SK-N-SH (cell line): ENCODE measurements at regions not wholly inside any gene's neighbourhood (a gene's known extent, or its start where the extent isn't known, plus 50 kb on each side); places are given as distances from the start of the nearest gene placed in this dataset.

Experiments used
- CTCF ChIA-PET: fragments of 300-600, 350-600 bp; formaldehyde crosslinking; extraction: SDS; loops from one replicate; lab custom pipeline; 2021; lab: Yijun Ruan, JAX
- POLR2A ChIA-PET: fragments of 350-600 bp; sonication (Branson Sonifier 250); formaldehyde crosslinking; extraction: SDS; loops from one replicate; lab custom pipeline; 2020; ENCODE audit warnings: antibody characterized with exemption, inconsistent platforms; lab: Yijun Ruan, JAX
- DNase-seq: peaks from one replicate; pipeline ENCODE4 v3.0.0; 2012
- H2AFZ ChIP-seq: fragments of 200-600 bp; sonication (generic); 2 replicates; pipeline ENCODE4 v1.8.1; 2016; ENCODE audit warnings: antibody characterized with exemption, mild to moderate bottlenecking, low read depth
- H3F3A ChIP-seq: fragments of 200-600 bp; sonication (generic); replicated peaks from 2 replicates; pipeline ENCODE3; 2016; ENCODE audit warnings: antibody characterized with exemption, mild to moderate bottlenecking; ENCODE audit not compliant: insufficient read depth
- H3K27ac ChIP-seq, 2 experiments: fragments of 200-500 bp in 1 of 2; fragments of 200-600 bp in 1 of 2; sonication (Bioruptor generic) in 1 of 2; sonication (generic), shearing (Covaris generic) in 1 of 2; 2 replicates each; pipeline versions ENCODE4 v1.5.1 to v1.6.1; 2014 to 2016; ENCODE audit warnings: low read depth in 2 of 2, inconsistent platforms in 1 of 2, low read length in 1 of 2, mild to moderate bottlenecking in 1 of 2, mixed read lengths in 1 of 2
- H3K27me3 ChIP-seq: fragments of 200-600 bp; sonication (generic), shearing (Covaris generic); 2 replicates; pipeline ENCODE4 v1.6.1; 2016; ENCODE audit warnings: mixed run types; ENCODE audit not compliant: insufficient read depth
- H3K36me3 ChIP-seq, 2 experiments: fragments of 200-500 bp in 1 of 2; fragments of 200-600 bp in 1 of 2; sonication (Bioruptor generic) in 1 of 2; sonication (generic) in 1 of 2; replicated peaks in 1 of 2; 2 replicates each; pipeline versions ENCODE3 to v1.5.1; 2014 to 2016; ENCODE audit warnings: low read length in 1 of 2, mild to moderate bottlenecking in 1 of 2; ENCODE audit not compliant: insufficient read depth in 2 of 2, control insufficient read depth in 1 of 2
- H3K4me1 ChIP-seq, 2 experiments: fragments of 200-500 bp in 1 of 2; fragments of 200-600 bp in 1 of 2; sonication (Bioruptor generic) in 1 of 2; sonication (generic), shearing (Covaris generic) in 1 of 2; 2 replicates each; pipeline versions ENCODE4 v1.5.1 to v1.6.1; 2014 to 2016; ENCODE audit warnings: low read depth in 1 of 2, low read length in 1 of 2, mixed run types in 1 of 2; ENCODE audit not compliant: insufficient read depth in 2 of 2, control insufficient read depth in 1 of 2
- H3K4me2 ChIP-seq: fragments of 200-600 bp; sonication (generic), shearing (Covaris generic); 2 replicates; pipeline ENCODE4 v1.6.1; 2017; ENCODE audit warnings: mixed run types
- H3K4me3 ChIP-seq, 2 experiments: fragments of 200-500 bp in 1 of 2; fragments of 200-600 bp in 1 of 2; sonication (Bioruptor generic) in 1 of 2; sonication (generic), shearing (Covaris generic) in 1 of 2; 2 replicates each; pipeline versions ENCODE4 v1.5.1 to v1.8.1; 2014 to 2016; ENCODE audit warnings: low read depth in 2 of 2, inconsistent platforms in 1 of 2, low read length in 1 of 2, mild to moderate bottlenecking in 1 of 2, mixed read lengths in 1 of 2, moderate library complexity in 1 of 2
- H3K79me2 ChIP-seq: fragments of 200-600 bp; sonication (generic); 2 replicates; pipeline ENCODE4 v1.8.1; 2017; ENCODE audit warnings: mild to moderate bottlenecking; ENCODE audit not compliant: insufficient read depth
- H3K9ac ChIP-seq: fragments of 200-600 bp; sonication (generic); 2 replicates; pipeline ENCODE4 v1.6.1; 2017; ENCODE audit warnings: mixed run types
- H3K9me2 ChIP-seq: fragments of 200-600 bp; sonication (generic); 2 replicates; pipeline ENCODE4 v1.6.1; 2017; ENCODE audit warnings: mixed run types
- H3K9me3 ChIP-seq: fragments of 200-600 bp; sonication (generic); 2 replicates; pipeline ENCODE4 v1.6.1; 2017; ENCODE audit warnings: mixed run types, mild to moderate bottlenecking, moderate library complexity
- H4K20me1 ChIP-seq: fragments of 200-600 bp; sonication (generic); 2 replicates; pipeline ENCODE4 v1.6.1; 2017; ENCODE audit warnings: mild to moderate bottlenecking, mixed run types; ENCODE audit not compliant: insufficient read depth
- ELF1 ChIP-seq: IDR thresholded peaks from 2 replicates; pipeline ENCODE4 v1.4.0; 2012
- EP300 ChIP-seq, 2 experiments: IDR thresholded peaks; 2 replicates each; pipeline versions ENCODE4 v1.4.0 to v1.6.1; 2012; ENCODE audit warnings: borderline replicate concordance in 1 of 2, low read depth in 1 of 2, low read length in 1 of 2
- EZH2phosphoT487 ChIP-seq: fragments of 200-600 bp; sonication (generic); IDR thresholded peaks from 2 replicates; pipeline ENCODE4 v1.6.1; 2017; ENCODE audit warnings: low read depth, mixed run types, mild to moderate bottlenecking, antibody characterized with exemption, moderate library complexity, borderline replicate concordance
- FOSL2 ChIP-seq: IDR thresholded peaks from 2 replicates; pipeline ENCODE4 v1.4.0; 2012; ENCODE audit warnings: low read depth, mild to moderate bottlenecking, moderate library complexity, borderline replicate concordance
- FOXM1 ChIP-seq: IDR thresholded peaks from 2 replicates; pipeline ENCODE4 v1.4.0; 2012; ENCODE audit warnings: low read depth, mild to moderate bottlenecking
- GATA2 ChIP-seq: sonication (generic); formaldehyde crosslinking; IDR thresholded peaks from 2 replicates; pipeline ENCODE4 v1.5.0; 2020; ENCODE audit warnings: mild to moderate bottlenecking, missing genetic modification reagents
- JUND ChIP-seq: IDR thresholded peaks from 2 replicates; pipeline ENCODE4 v1.4.0; 2012
- NFIC ChIP-seq: IDR thresholded peaks from 2 replicates; pipeline ENCODE4 v1.4.0; 2012; ENCODE audit warnings: borderline replicate concordance
- NRF1 ChIP-seq: IDR thresholded peaks from 2 replicates; pipeline ENCODE4 v1.6.1; 2012; ENCODE audit warnings: low read depth, mild to moderate bottlenecking, low read length
- RAD21 ChIP-seq: IDR thresholded peaks from 2 replicates; pipeline ENCODE4 v1.6.1; 2012; ENCODE audit warnings: mild to moderate bottlenecking, low read length
- RFX5 ChIP-seq: IDR thresholded peaks from 2 replicates; pipeline ENCODE4 v1.6.1; 2012; ENCODE audit warnings: mild to moderate bottlenecking, improper control_type of control experiment, low read length
- SIN3A ChIP-seq: IDR thresholded peaks from 2 replicates; pipeline ENCODE4 v1.6.1; 2012; ENCODE audit warnings: low read depth, mild to moderate bottlenecking, low read length, moderate library complexity, borderline replicate concordance
- SMC3 ChIP-seq: IDR thresholded peaks from 2 replicates; pipeline ENCODE4 v1.6.1; 2012; ENCODE audit warnings: low read depth, low read length, improper control_type of control experiment
- TAF1 ChIP-seq: IDR thresholded peaks from 2 replicates; pipeline ENCODE4 v1.6.1; 2012; ENCODE audit warnings: low read depth, mild to moderate bottlenecking, low read length, moderate library complexity, borderline replicate concordance
- YY1 ChIP-seq: IDR thresholded peaks from 2 replicates; pipeline ENCODE4 v1.4.0; 2012; ENCODE audit warnings: low read depth, mild to moderate bottlenecking
- WGBS: methylation state at CpG from one replicate; pipeline ENCODE4 v1.1.6; 2017; ENCODE audit warnings: low lambda C conversion rate; 5-methylcytosine and 5-hydroxymethylcytosine counted together
- TF ChIP-seq, protein P1 (sequence below): fragments of 150-350 bp; IDR thresholded peaks from 2 replicates; pipeline ENCODE4 v1.6.1; 2017; ENCODE audit warnings: antibody characterized with exemption, low read length, low read depth, borderline replicate concordance
- TF ChIP-seq, protein P2 (sequence below): IDR thresholded peaks from 2 replicates; pipeline ENCODE4 v1.4.0; 2012; ENCODE audit warnings: low read depth
- TF ChIP-seq, protein P3 (sequence below): IDR thresholded peaks from 2 replicates; pipeline ENCODE4 v1.6.1; 2012; ENCODE audit warnings: mild to moderate bottlenecking, low read depth, low read length, moderate library complexity
- TF ChIP-seq, protein P4 (sequence below): fragments of 200-600 bp; sonication (generic); IDR thresholded peaks from 2 replicates; pipeline ENCODE4 v1.6.1; 2017; ENCODE audit warnings: antibody characterized with exemption, mild to moderate bottlenecking, moderate library complexity
- TF ChIP-seq, protein P5 (sequence below): IDR thresholded peaks from 2 replicates; pipeline ENCODE4 v1.4.0; 2012; ENCODE audit warnings: low read depth, borderline replicate concordance

DNA sequence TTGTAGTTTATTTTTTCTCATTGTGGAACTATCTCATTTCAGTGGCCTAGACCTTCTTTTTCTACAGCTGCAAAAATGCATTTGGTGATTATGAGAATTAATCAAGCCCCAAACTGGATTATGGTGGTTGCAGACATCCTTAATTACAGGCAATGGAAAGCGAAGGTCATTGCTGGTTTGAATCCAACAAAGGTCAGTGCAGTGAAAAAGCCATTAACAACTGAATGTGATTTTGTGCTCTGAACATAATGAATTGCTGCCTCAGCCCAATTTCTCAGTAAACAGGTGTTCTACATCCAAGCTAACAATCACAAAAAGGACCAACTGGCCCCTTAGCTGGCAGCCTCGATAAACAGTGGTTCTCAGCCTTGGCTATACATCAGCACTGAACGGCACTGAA is 260.1 kb upstream of the DPPA4 start (continued):
- TF ChIP-seq, protein P1, sequence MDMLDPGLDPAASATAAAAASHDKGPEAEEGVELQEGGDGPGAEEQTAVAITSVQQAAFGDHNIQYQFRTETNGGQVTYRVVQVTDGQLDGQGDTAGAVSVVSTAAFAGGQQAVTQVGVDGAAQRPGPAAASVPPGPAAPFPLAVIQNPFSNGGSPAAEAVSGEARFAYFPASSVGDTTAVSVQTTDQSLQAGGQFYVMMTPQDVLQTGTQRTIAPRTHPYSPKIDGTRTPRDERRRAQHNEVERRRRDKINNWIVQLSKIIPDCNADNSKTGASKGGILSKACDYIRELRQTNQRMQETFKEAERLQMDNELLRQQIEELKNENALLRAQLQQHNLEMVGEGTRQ = no peak
- TF ChIP-seq FOSL2 (no peak), YY1 (no peak), RAD21 (peak; percentile 24), EP300 (IDR thresholded peaks at IDR 0.05; ENCODE audit: borderline replicate concordance in 1 of 2, low read depth in 1 of 2, low read length in 1 of 2) (peak in 1 of 2 experiments; percentile 93; a peak in 2 of 4 replicates), NFIC (no peak), EZH2phosphoT487 (no peak), GATA2 (CRISPR knock-in tag) (peak; percentile 53), JUND (no peak), NRF1 (no peak)
- TF ChIP-seq, protein P2, sequence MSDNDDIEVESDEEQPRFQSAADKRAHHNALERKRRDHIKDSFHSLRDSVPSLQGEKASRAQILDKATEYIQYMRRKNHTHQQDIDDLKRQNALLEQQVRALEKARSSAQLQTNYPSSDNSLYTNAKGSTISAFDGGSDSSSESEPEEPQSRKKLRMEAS = no peak
- TF ChIP-seq, protein P3, sequence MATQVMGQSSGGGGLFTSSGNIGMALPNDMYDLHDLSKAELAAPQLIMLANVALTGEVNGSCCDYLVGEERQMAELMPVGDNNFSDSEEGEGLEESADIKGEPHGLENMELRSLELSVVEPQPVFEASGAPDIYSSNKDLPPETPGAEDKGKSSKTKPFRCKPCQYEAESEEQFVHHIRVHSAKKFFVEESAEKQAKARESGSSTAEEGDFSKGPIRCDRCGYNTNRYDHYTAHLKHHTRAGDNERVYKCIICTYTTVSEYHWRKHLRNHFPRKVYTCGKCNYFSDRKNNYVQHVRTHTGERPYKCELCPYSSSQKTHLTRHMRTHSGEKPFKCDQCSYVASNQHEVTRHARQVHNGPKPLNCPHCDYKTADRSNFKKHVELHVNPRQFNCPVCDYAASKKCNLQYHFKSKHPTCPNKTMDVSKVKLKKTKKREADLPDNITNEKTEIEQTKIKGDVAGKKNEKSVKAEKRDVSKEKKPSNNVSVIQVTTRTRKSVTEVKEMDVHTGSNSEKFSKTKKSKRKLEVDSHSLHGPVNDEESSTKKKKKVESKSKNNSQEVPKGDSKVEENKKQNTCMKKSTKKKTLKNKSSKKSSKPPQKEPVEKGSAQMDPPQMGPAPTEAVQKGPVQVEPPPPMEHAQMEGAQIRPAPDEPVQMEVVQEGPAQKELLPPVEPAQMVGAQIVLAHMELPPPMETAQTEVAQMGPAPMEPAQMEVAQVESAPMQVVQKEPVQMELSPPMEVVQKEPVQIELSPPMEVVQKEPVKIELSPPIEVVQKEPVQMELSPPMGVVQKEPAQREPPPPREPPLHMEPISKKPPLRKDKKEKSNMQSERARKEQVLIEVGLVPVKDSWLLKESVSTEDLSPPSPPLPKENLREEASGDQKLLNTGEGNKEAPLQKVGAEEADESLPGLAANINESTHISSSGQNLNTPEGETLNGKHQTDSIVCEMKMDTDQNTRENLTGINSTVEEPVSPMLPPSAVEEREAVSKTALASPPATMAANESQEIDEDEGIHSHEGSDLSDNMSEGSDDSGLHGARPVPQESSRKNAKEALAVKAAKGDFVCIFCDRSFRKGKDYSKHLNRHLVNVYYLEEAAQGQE = no peak
- TF ChIP-seq, protein P4, sequence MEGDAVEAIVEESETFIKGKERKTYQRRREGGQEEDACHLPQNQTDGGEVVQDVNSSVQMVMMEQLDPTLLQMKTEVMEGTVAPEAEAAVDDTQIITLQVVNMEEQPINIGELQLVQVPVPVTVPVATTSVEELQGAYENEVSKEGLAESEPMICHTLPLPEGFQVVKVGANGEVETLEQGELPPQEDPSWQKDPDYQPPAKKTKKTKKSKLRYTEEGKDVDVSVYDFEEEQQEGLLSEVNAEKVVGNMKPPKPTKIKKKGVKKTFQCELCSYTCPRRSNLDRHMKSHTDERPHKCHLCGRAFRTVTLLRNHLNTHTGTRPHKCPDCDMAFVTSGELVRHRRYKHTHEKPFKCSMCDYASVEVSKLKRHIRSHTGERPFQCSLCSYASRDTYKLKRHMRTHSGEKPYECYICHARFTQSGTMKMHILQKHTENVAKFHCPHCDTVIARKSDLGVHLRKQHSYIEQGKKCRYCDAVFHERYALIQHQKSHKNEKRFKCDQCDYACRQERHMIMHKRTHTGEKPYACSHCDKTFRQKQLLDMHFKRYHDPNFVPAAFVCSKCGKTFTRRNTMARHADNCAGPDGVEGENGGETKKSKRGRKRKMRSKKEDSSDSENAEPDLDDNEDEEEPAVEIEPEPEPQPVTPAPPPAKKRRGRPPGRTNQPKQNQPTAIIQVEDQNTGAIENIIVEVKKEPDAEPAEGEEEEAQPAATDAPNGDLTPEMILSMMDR = no peak

DNA sequence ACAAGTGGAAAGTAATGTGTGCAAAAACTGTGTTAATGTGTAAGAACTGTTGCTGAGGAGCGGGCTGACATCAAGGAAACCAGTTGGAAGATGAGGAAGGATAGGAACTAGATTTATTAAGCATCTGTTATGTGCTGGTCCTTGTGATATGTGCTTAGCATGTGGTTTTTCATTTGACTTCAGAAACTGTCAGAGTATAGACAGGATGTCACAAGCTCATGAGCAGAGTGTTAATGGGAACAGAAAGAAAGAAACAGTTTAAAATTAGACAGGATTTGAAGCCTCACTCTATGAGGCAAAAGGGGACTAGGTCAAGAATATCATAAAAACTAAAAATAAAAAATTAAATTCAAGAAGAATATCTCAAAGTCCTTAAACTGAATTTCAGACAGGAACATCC is 270.6 kb upstream of the DPPA4 start:
- H3F3A ChIP-seq = no peaks in the 10 kb centered on the region
- H3K79me2 ChIP-seq = no peaks in the 10 kb centered on the region
- no peak overlapping the region for H2AFZ ChIP-seq
- no peaks in the 10 kb centered on the region for H3K9me3 ChIP-seq
- ChIA-PET POLR2A (no interaction called here), CTCF (interaction anchor here (0.7 kb wide), 1 partner anchor 1593 kb away, joined by 4 read pairs; no protein-coding TSS in a partner anchor)
- no peak overlapping the region for H3K9ac ChIP-seq
- no peaks in the 10 kb centered on the region for H4K20me1 ChIP-seq
- no peak overlapping the region for H3K27ac ChIP-seq
- no peak for DNase-seq
- no peak overlapping the region for H3K4me2 ChIP-seq
- no peaks in the 10 kb centered on the region for H3K36me3 ChIP-seq
- 96% methylated on average over 1 of the region's 1 CpG for WGBS
- no peaks in the 10 kb centered on the region; a peak in 1 of 4 replicates for H3K4me1 ChIP-seq
- no peaks in the 10 kb centered on the region for H3K27me3 ChIP-seq
- H3K4me3 ChIP-seq = no peak overlapping the region
- no peaks in the 10 kb centered on the region for H3K9me2 ChIP-seq
- no peak for TF ChIP-seq SMC3
- TF ChIP-seq SIN3A = no peak
- no peak for TF ChIP-seq GATA2 (CRISPR knock-in tag)
- no peak for TF ChIP-seq FOXM1
- TF ChIP-seq NRF1 = no peak
- TF ChIP-seq, protein P2 = no peak
- TF ChIP-seq EP300 (IDR thresholded peaks at IDR 0.05; ENCODE audit: borderline replicate concordance in 1 of 2, low read depth in 1 of 2, low read length in 1 of 2) = no peak
- TF ChIP-seq FOSL2 = no peak
- TF ChIP-seq, protein P5, sequence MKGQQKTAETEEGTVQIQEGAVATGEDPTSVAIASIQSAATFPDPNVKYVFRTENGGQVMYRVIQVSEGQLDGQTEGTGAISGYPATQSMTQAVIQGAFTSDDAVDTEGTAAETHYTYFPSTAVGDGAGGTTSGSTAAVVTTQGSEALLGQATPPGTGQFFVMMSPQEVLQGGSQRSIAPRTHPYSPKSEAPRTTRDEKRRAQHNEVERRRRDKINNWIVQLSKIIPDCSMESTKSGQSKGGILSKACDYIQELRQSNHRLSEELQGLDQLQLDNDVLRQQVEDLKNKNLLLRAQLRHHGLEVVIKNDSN = no peak
- no peak for TF ChIP-seq ELF1
- no peak for TF ChIP-seq JUND
- TF ChIP-seq, protein P1 = no peak
- TF ChIP-seq RFX5 = no peak
- TF ChIP-seq TAF1 = no peak
- TF ChIP-seq YY1 = no peak
